ENCODE measurements at regions not wholly inside any gene's neighbourhood (a gene's known extent, or its start where the extent isn't known, plus 50 kb on each side); places are given as distances from the start of the nearest gene placed in this dataset.
"Not testable (repeated sequence)": the region's sequence is repeated elsewhere in the genome, so short reads cannot be mapped to it uniquely, and the experiment has no call there.

- DNase-seq (ENCODE audit: low read depth in 1 of 2, low spot score in 1 of 2): no peak
- no peak for TF ChIP-seq POLR2AphosphoS5 (IDR thresholded peaks at IDR 0.05; ENCODE audit: low read depth)
- no peak for TF ChIP-seq REST (IDR thresholded peaks at IDR 0.05; ENCODE audit: insufficient replicate concordance, low read depth)
- no peak for TF ChIP-seq SPI1 (IDR thresholded peaks at IDR 0.05; ENCODE audit: borderline replicate concordance, low read depth)
- TF ChIP-seq CTCF (IDR thresholded peaks at IDR 0.05; ENCODE audit: insufficient read depth, low read length): no peak
- TF ChIP-seq GABPA (IDR thresholded peaks at IDR 0.05; ENCODE audit: low read depth): no peak
- Histone ChIP-seq H3K27ac (replicated peaks) (no peak overlapping the region), H3K27me3 (ENCODE audit: insufficient read depth, poor library complexity, severe bottlenecking) (no peaks in the 10 kb centered on the region), H3K4me3 (replicated peaks; ENCODE audit: insufficient read depth, low read length) (no peak overlapping the region)
Measured at GRCh38 chr3:18179521-18179920, 245.6 kb downstream of the SATB1 start.

GRCh38 chr3:18177271-18177670 lies 247.9 kb downstream of the SATB1 start:
- DNase-seq (ENCODE audit: low read depth in 1 of 2, low spot score in 1 of 2): no peak
- no peak for TF ChIP-seq SPI1 (IDR thresholded peaks at IDR 0.05; ENCODE audit: borderline replicate concordance, low read depth)
- TF ChIP-seq POLR2AphosphoS5 (IDR thresholded peaks at IDR 0.05; ENCODE audit: low read depth): no peak
- no peak for TF ChIP-seq CTCF (IDR thresholded peaks at IDR 0.05; ENCODE audit: insufficient read depth, low read length)
- TF ChIP-seq GABPA (IDR thresholded peaks at IDR 0.05; ENCODE audit: low read depth): no peak
- no peak for TF ChIP-seq REST (IDR thresholded peaks at IDR 0.05; ENCODE audit: insufficient replicate concordance, low read depth)
- H3K4me3 ChIP-seq (replicated peaks; ENCODE audit: insufficient read depth, low read length): no peak overlapping the region
- no peaks in the 10 kb centered on the region for H3K27me3 ChIP-seq (ENCODE audit: insufficient read depth, poor library complexity, severe bottlenecking)
- H3K27ac ChIP-seq (replicated peaks): no peak overlapping the region

- not testable (repeated sequence) for H3K27me3 ChIP-seq (ENCODE audit: insufficient read depth, poor library complexity, severe bottlenecking); H3K4me3 ChIP-seq (replicated peaks; ENCODE audit: insufficient read depth, low read length); H3K27ac ChIP-seq (replicated peaks); DNase-seq (ENCODE audit: low read depth in 1 of 2, low spot score in 1 of 2)
Measured at GRCh38 chr3:18173891-18174290, 251.2 kb downstream of the SATB1 start.

GRCh38 chr3:18159681-18160080 lies 265.5 kb downstream of the SATB1 start:
- Histone ChIP-seq H3K27ac (replicated peaks) (no peak overlapping the region), H3K4me3 (replicated peaks; ENCODE audit: insufficient read depth, low read length) (no peak overlapping the region), H3K27me3 (ENCODE audit: insufficient read depth, poor library complexity, severe bottlenecking) (no peaks in the 10 kb centered on the region)
- no peak for DNase-seq (ENCODE audit: low read depth in 1 of 2, low spot score in 1 of 2)
- TF ChIP-seq SPI1 (IDR thresholded peaks at IDR 0.05; ENCODE audit: borderline replicate concordance, low read depth) (no peak), CTCF (IDR thresholded peaks at IDR 0.05; ENCODE audit: insufficient read depth, low read length) (no peak), REST (IDR thresholded peaks at IDR 0.05; ENCODE audit: insufficient replicate concordance, low read depth) (no peak), POLR2AphosphoS5 (IDR thresholded peaks at IDR 0.05; ENCODE audit: low read depth) (no peak), GABPA (IDR thresholded peaks at IDR 0.05; ENCODE audit: low read depth) (no peak)

All from HL-60 (cell line).